ENCODE measurements at regions not wholly inside any gene's neighbourhood (a gene's known extent, or its start where the extent isn't known, plus 50 kb on each side); places are given as distances from the start of the nearest gene placed in this dataset.

DNA sequence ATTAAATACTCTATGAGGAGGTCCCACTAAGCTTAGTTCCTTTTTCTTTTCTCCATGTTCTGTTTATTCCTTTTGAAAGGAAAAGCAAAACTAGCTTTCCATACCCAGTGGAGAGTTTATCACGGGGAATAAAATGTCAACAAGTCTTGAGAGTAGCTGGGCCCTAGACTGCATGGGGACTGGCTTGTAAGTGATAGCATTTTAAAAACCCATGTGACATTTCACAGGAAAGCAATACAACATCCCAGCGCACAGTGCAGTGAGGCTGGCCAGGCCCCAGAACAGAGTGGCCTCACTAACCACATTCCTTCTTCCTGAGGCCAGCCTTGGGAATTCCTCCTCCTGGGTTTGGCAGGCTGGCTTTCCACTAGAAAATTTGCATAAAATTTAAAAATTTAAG lies 149.8 kb downstream of the DLEU7 start:
- Histone ChIP-seq H3K4me1 (peaks cover 3 to 68% (median 44%) of the 10 kb centered on the region in 12 donors), H3K27ac (peak overlapping the region; percentile 56 to 82 (median 76)), H3K9me3 (no peaks in the 10 kb centered on the region), H3K4me3 (no peak overlapping the region), H3K27me3 (no peaks in the 10 kb centered on the region), H3K36me3 (no peaks in the 10 kb centered on the region)
- intact Hi-C loops (cut with DNase I), result loop anchor here in 1 of 10 donors (10.0 kb wide), 2 partner anchors 101 to 221 kb away; no protein-coding TSS in a partner anchor
- DNase-seq (peak; percentile 66 to 78 (median 72)), ATAC-seq (peak; percentile 94 to 97 (median 96))
- whole genome bisulfite sequencing, 4 donors, result 2 to 15% (median 9%) methylated on average over 2 of the region's 2 CpGs
- TF ChIP-seq POLR2A (IDR thresholded peaks at IDR 0.05), result no peak
- TF ChIP-seq, protein P1, sequence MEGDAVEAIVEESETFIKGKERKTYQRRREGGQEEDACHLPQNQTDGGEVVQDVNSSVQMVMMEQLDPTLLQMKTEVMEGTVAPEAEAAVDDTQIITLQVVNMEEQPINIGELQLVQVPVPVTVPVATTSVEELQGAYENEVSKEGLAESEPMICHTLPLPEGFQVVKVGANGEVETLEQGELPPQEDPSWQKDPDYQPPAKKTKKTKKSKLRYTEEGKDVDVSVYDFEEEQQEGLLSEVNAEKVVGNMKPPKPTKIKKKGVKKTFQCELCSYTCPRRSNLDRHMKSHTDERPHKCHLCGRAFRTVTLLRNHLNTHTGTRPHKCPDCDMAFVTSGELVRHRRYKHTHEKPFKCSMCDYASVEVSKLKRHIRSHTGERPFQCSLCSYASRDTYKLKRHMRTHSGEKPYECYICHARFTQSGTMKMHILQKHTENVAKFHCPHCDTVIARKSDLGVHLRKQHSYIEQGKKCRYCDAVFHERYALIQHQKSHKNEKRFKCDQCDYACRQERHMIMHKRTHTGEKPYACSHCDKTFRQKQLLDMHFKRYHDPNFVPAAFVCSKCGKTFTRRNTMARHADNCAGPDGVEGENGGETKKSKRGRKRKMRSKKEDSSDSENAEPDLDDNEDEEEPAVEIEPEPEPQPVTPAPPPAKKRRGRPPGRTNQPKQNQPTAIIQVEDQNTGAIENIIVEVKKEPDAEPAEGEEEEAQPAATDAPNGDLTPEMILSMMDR (IDR thresholded peaks at IDR 0.05), result no peak

DNA sequence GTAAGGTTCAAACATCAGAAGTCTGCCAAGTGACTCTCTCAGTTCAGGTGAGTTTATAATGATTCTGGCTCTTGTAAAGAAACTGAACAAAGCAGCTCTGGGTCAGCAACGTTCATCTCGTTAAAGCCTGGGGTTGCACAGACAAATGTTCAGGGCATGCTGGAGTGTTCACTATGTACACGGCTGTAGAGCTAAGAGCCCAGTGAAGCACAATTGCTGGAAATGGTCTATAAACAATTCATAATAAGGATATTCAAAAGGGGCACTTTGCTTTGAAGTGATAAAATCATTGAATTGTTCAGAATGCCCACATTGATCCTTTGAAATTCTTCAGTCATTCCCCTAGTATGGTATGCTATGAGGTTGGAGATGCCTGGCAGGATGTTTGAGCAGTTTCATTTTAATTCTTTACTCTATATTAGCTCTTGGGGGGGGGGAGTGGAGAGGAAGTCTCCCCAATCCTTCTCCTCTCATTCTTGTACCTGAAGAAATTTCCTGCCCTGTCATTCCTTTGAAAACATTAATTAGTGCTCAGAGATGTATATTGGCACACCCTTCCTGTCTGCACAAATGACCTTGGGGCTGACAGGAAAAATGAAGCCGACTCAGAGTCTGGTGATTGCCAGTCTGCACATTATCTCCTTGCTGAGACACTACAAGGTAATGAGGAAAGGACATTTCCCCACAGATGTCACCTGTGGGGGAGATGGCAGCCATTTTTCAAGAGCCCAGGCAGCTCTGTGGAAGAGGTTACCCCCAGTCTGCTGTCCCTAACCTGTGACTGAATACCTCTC lies 145.5 kb downstream of the DLEU7 start:
- no peak overlapping the region for H3K4me3 ChIP-seq
- peak in 2 of 4 donors; percentile 37 to 52 for ATAC-seq
- H3K36me3 ChIP-seq, result no peaks in the 10 kb centered on the region
- DNase-seq, result no peak
- peak overlapping the region in 11 of 12 donors; percentile 9 to 78 (median 57) for H3K27ac ChIP-seq
- H3K4me1 ChIP-seq, result peaks cover 3 to 68% (median 37%) of the 10 kb centered on the region in 12 donors
- no peak for TF ChIP-seq POLR2A (IDR thresholded peaks at IDR 0.05)
- TF ChIP-seq, protein P1 (IDR thresholded peaks at IDR 0.05), result no peak
- H3K27me3 ChIP-seq, result no peaks in the 10 kb centered on the region
- WGBS, 4 donors, result 21 to 26% (median 23%) methylated on average over 4 of the region's 4 CpGs
- intact Hi-C loops (cut with DNase I), result loop anchor here in 1 of 10 donors (10.0 kb wide), 2 partner anchors 97 to 217 kb away; no protein-coding TSS in a partner anchor
- no peaks in the 10 kb centered on the region for H3K9me3 ChIP-seq

DNA sequence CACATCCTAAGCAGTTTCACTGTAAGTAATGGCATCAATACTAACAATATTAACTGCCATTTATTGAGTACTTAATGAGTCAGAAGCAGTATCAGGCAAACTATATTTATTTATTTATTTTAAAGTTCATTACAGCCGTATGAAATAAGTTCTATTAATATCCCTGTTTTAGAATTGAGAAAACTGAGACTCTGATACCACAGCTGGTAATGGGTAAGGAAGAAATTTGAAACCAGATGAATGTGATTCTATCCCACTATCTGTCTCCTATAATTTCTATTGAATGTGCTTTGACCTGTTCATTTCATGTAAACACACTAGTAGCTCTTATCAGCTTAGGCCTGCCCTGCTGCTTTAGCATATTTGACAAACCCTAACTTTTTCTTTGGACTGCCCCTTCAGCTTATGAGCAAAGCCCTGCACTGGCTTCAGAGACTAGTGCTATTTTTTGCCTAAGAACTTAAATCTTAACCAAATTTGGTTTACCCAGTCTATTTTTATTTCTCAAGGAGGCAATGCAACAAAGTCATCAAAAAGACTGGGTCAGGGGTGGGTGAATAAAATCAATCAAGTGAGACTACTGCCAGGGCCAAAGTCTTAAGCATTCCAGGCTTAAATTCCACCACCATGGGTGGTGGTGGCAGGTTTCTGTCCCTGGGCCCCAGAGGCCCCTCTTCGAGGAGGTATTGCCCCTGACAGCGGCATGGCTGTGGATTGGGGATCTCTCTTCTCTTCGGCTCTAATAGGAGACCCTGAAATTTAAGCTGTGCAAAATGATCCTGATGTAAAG lies 143.4 kb downstream of the DLEU7 start:
- Histone ChIP-seq H3K4me3 (no peak overlapping the region), H3K27ac (peak overlapping the region in 7 of 12 donors; percentile 3 to 31 (median 14)), H3K9me3 (no peaks in the 10 kb centered on the region), H3K4me1 (peaks cover 0 to 48% (median 19%) of the 10 kb centered on the region in 12 donors), H3K27me3 (no peaks in the 10 kb centered on the region), H3K36me3 (no peaks in the 10 kb centered on the region)
- TF ChIP-seq, protein P1 (IDR thresholded peaks at IDR 0.05), result no peak
- ATAC-seq, result no peak
- WGBS, 4 donors, result 65 to 78% (median 73%) methylated on average over 4 of the region's 4 CpGs
- intact Hi-C loops (cut with DNase I), result loop anchor here in 1 of 10 donors (10.0 kb wide), 2 partner anchors 95 to 215 kb away; no protein-coding TSS in a partner anchor
- no peak for DNase-seq

Measured in heart left ventricle (tissue), 16 donors.